ENCODE measurements at regions not wholly inside any gene's neighbourhood (a gene's known extent, or its start where the extent isn't known, plus 50 kb on each side); places are given as distances from the start of the nearest gene placed in this dataset.

- TF ChIP-seq, protein P1, sequence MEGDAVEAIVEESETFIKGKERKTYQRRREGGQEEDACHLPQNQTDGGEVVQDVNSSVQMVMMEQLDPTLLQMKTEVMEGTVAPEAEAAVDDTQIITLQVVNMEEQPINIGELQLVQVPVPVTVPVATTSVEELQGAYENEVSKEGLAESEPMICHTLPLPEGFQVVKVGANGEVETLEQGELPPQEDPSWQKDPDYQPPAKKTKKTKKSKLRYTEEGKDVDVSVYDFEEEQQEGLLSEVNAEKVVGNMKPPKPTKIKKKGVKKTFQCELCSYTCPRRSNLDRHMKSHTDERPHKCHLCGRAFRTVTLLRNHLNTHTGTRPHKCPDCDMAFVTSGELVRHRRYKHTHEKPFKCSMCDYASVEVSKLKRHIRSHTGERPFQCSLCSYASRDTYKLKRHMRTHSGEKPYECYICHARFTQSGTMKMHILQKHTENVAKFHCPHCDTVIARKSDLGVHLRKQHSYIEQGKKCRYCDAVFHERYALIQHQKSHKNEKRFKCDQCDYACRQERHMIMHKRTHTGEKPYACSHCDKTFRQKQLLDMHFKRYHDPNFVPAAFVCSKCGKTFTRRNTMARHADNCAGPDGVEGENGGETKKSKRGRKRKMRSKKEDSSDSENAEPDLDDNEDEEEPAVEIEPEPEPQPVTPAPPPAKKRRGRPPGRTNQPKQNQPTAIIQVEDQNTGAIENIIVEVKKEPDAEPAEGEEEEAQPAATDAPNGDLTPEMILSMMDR (conservative IDR thresholded peaks at IDR 0.05; ENCODE audit: low read length): no peak
- TF ChIP-seq EZH2phosphoT487 (IDR thresholded peaks at IDR 0.05; ENCODE audit: borderline replicate concordance, low read depth, low read length): no peak
Observed at GRCh38 chr1:188218289-188218688, 1389.5 kb downstream of the PLA2G4A start.

All from OCI-LY7 (cell line).